GM23338 (cell line): ENCODE measurements at regions not wholly inside any gene's neighbourhood (a gene's known extent, or its start where the extent isn't known, plus 50 kb on each side); places are given as distances from the start of the nearest gene placed in this dataset.

Source experiments
- ATAC-seq: fragments of 200-7000 bp; cut with Tn5 transposase; 3 replicates; pipeline ENCODE4 v1.9.1; 2020
- DNase-seq: peaks from one replicate; pipeline ENCODE4 v3.0.0-alpha.2; 2015; ENCODE audit warnings: low spot score
- H2AFZ ChIP-seq: fragments of 200-600 bp; sonication (generic); 2 replicates; pipeline ENCODE4 v1.8.0; 2016; ENCODE audit warnings: antibody characterized with exemption, mild to moderate bottlenecking, moderate library complexity
- H3F3A ChIP-seq: fragments of 200-600 bp; sonication (generic); replicated peaks from 2 replicates; pipeline ENCODE4 v1.8.0; 2017; ENCODE audit warnings: antibody characterized with exemption, mixed run types, low read depth
- H3K27ac ChIP-seq: fragments of 200-600 bp; sonication (generic); 2 replicates; pipeline ENCODE4 v1.6.1; 2016; ENCODE audit warnings: low read depth
- H3K27me3 ChIP-seq: fragments of 200-600 bp; sonication (generic); 2 replicates; pipeline ENCODE4 v1.8.0; 2016; ENCODE audit warnings: mild to moderate bottlenecking, mixed run types, moderate library complexity; ENCODE audit not compliant: insufficient read depth
- H3K36me3 ChIP-seq: fragments of 200-600 bp; sonication (generic); 2 replicates; pipeline ENCODE4 v1.8.0; 2016; ENCODE audit warnings: mild to moderate bottlenecking; ENCODE audit not compliant: insufficient read depth
- H3K4me1 ChIP-seq: fragments of 200-600 bp; sonication (generic); 2 replicates; pipeline ENCODE4 v1.8.0; 2016; ENCODE audit warnings: mild to moderate bottlenecking, moderate library complexity; ENCODE audit not compliant: insufficient read depth
- H3K4me2 ChIP-seq: fragments of 200-600 bp; sonication (generic); 2 replicates; pipeline ENCODE4 v1.7.1; 2017; ENCODE audit warnings: mixed run types
- H3K4me3 ChIP-seq: fragments of 200-600 bp; sonication (generic); 2 replicates; pipeline ENCODE4 v1.6.1; 2016; ENCODE audit warnings: mixed run types
- H3K79me2 ChIP-seq: fragments of 200-600 bp; sonication (generic); replicated peaks from 2 replicates; pipeline ENCODE4 v1.8.0; 2017; ENCODE audit warnings: mild to moderate bottlenecking; ENCODE audit not compliant: insufficient read depth
- H3K9me2 ChIP-seq: fragments of 200-600 bp; sonication (generic); 2 replicates; pipeline ENCODE4 v1.8.0; 2017; ENCODE audit not compliant: insufficient read depth
- H4K20me1 ChIP-seq: fragments of 200-600 bp; sonication (generic); replicated peaks from 2 replicates; pipeline ENCODE4 v1.8.0; 2017; ENCODE audit warnings: mild to moderate bottlenecking; ENCODE audit not compliant: insufficient read depth
- H3K27ac Mint-ChIP-seq: 2 replicates; pipeline ENCODE4 v1.8.0; 2020; ENCODE audit warnings: inconsistent platforms, mild to moderate bottlenecking, moderate library complexity, mixed read lengths
- H3K27me3 Mint-ChIP-seq: 3 replicates; pipeline ENCODE4 v1.8.0; 2022; ENCODE audit warnings: low read depth, mild to moderate bottlenecking, moderate library complexity, mixed read lengths, inconsistent platforms; ENCODE audit not compliant: insufficient read depth, poor library complexity
- H3K36me3 Mint-ChIP-seq: 3 replicates; pipeline ENCODE4 v1.8.0; 2021; ENCODE audit warnings: low read depth, mild to moderate bottlenecking, inconsistent platforms, moderate library complexity, mixed read lengths
- H3K4me1 Mint-ChIP-seq: 3 replicates; pipeline ENCODE4 v1.8.0; 2020; ENCODE audit warnings: mild to moderate bottlenecking, inconsistent platforms, mixed read lengths
- H3K4me3 Mint-ChIP-seq: 3 replicates; pipeline ENCODE4 v1.8.0; 2021; ENCODE audit warnings: moderate library complexity, mild to moderate bottlenecking, inconsistent platforms, mixed read lengths
- H3K9me3 Mint-ChIP-seq: 3 replicates; pipeline ENCODE4 v1.8.0; 2020; ENCODE audit warnings: moderate library complexity, mild to moderate bottlenecking, inconsistent platforms, mixed read lengths
- CREB1 ChIP-seq: fragments of 250-450 bp; sonication (Bioruptor Pico); IDR thresholded peaks from 2 replicates; pipeline ENCODE4 v1.5.0; 2020; ENCODE audit warnings: low read depth, mild to moderate bottlenecking, moderate library complexity
- CTCF ChIP-seq, 2 experiments: fragments of 200-600 bp in 1 of 2; sonication (generic) in 1 of 2; conservative IDR thresholded peaks; 2 replicates each; pipeline versions ENCODE4 v1.5.1 to v1.6.1; 2016 to 2017; ENCODE audit warnings: antibody characterized with exemption in 2 of 2, low read depth in 2 of 2, mild to moderate bottlenecking in 2 of 2, moderate library complexity in 1 of 2
- EZH2 ChIP-seq: fragments of 200-600 bp; sonication (generic); IDR thresholded peaks from one replicate; pipeline ENCODE4 v1.8.0; 2017; ENCODE audit warnings: antibody characterized with exemption, mild to moderate bottlenecking, low read depth; ENCODE audit not compliant: unreplicated experiment
- EZH2phosphoT487 ChIP-seq: fragments of 200-600 bp; sonication (generic); IDR thresholded peaks from one replicate; pipeline ENCODE4 v1.8.1; 2018; ENCODE audit warnings: antibody characterized with exemption; ENCODE audit not compliant: unreplicated experiment
- JUNB ChIP-seq: IDR thresholded peaks from one replicate; pipeline ENCODE4 v1.6.1; 2016; ENCODE audit warnings: antibody characterized with exemption; ENCODE audit not compliant: unreplicated experiment
- NANOG ChIP-seq: IDR thresholded peaks from 2 replicates; pipeline ENCODE4 v1.6.1; 2016; ENCODE audit warnings: antibody characterized with exemption, borderline replicate concordance
- POLR2AphosphoS5 ChIP-seq: IDR thresholded peaks from 2 replicates; pipeline ENCODE4 v1.6.1; 2016; ENCODE audit warnings: antibody characterized with exemption, low read depth
- STAT1 ChIP-seq: IDR thresholded peaks from one replicate; pipeline ENCODE4 v1.6.1; 2016; ENCODE audit warnings: antibody characterized with exemption; ENCODE audit not compliant: unreplicated experiment
- ZNF114 ChIP-seq: fragments of 250-450 bp; sonication (Bioruptor Pico); IDR thresholded peaks from 2 replicates; pipeline ENCODE4 v1.5.0; 2020; ENCODE audit warnings: mild to moderate bottlenecking, moderate library complexity
- ZNF331 ChIP-seq: fragments of 250-450 bp; sonication (Bioruptor Pico); IDR thresholded peaks from 2 replicates; pipeline ENCODE4 v1.5.0; 2020; ENCODE audit warnings: low read depth, mild to moderate bottlenecking, moderate library complexity
- TF ChIP-seq, protein P1 (sequence below): fragments of 250-450 bp; sonication (Bioruptor Pico); IDR thresholded peaks from 2 replicates; pipeline ENCODE4 v1.5.0; 2020; ENCODE audit warnings: mild to moderate bottlenecking, moderate library complexity
- TF ChIP-seq, protein P2 (sequence below): IDR thresholded peaks from 2 replicates; pipeline ENCODE4 v1.6.1; 2016; ENCODE audit warnings: antibody characterized with exemption

GRCh38 chr17:54307351-54307750 lies 484.6 kb downstream of the KIF2B start:
- H3K4me1 ChIP-seq: no peaks in the 10 kb centered on the region
- no peaks in the 10 kb centered on the region for H4K20me1 ChIP-seq
- no peaks in the 10 kb centered on the region for H3K4me1 Mint-ChIP-seq
- no peak for ATAC-seq
- H3K36me3 ChIP-seq: no peaks in the 10 kb centered on the region
- H3K27ac ChIP-seq: no peak overlapping the region
- no peak overlapping the region for H3K27ac Mint-ChIP-seq
- H3K4me3 Mint-ChIP-seq: no peak overlapping the region
- no peaks in the 10 kb centered on the region for H3K27me3 Mint-ChIP-seq
- H3K9me2 ChIP-seq: no peaks in the 10 kb centered on the region
- DNase-seq: no peak
- no peaks in the 10 kb centered on the region for H3K36me3 Mint-ChIP-seq
- H3K79me2 ChIP-seq: no peaks in the 10 kb centered on the region
- no peaks in the 10 kb centered on the region for H3K9me3 Mint-ChIP-seq
- H3F3A ChIP-seq: no peaks in the 10 kb centered on the region
- no peaks in the 10 kb centered on the region for H3K27me3 ChIP-seq
- no peak for TF ChIP-seq CREB1
- no peak for TF ChIP-seq ZNF114 (CRISPR knock-in tag)
- H3K4me3 ChIP-seq: no peak overlapping the region
- no peak overlapping the region for H3K4me2 ChIP-seq
- H2AFZ ChIP-seq: no peak overlapping the region

DNA sequence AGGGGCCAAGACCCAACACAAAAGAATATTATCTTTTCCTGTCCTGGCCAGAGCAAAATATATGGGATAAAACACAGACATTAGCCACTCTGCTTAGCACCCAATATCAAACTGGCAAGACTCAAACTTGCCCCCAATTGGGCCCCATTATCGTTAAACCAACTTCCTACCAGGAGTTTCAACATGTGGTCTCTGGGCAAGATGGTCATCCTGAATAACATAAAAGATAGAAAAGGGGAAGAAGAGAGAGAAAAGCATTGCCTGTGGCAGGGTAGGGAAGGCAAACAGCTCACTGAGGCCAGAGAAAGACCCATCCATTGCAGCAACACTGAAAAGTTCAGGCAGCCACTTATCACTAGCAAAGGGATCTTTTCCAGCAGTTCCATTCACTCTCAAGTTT lies 502.1 kb downstream of the KIF2B start:
- Histone ChIP-seq H2AFZ (no peak overlapping the region), H3F3A (no peaks in the 10 kb centered on the region), H3K4me2 (no peak overlapping the region), H3K27ac (no peak overlapping the region), H3K9me2 (peaks cover 8% of the 10 kb centered on the region), H3K4me1 (peaks cover 6% of the 10 kb centered on the region; the same call in 1 of the 2 replicates), H3K36me3 (peaks cover 16% of the 10 kb centered on the region), H4K20me1 (no peaks in the 10 kb centered on the region), H3K27me3 (no peaks in the 10 kb centered on the region), H3K4me3 (no peak overlapping the region), H3K79me2 (peaks cover 16% of the 10 kb centered on the region; the same call in 1 of the 2 replicates)
- no peak overlapping the region for H3K4me3 Mint-ChIP-seq
- H3K36me3 Mint-ChIP-seq: peaks cover 56% of the 10 kb centered on the region
- ATAC-seq (no peak), DNase-seq (no peak)
- no peaks in the 10 kb centered on the region for H3K4me1 Mint-ChIP-seq
- no peaks in the 10 kb centered on the region for H3K27me3 Mint-ChIP-seq
- no peak overlapping the region for H3K27ac Mint-ChIP-seq
- peaks cover 47% of the 10 kb centered on the region for H3K9me3 Mint-ChIP-seq
- TF ChIP-seq, protein P1, sequence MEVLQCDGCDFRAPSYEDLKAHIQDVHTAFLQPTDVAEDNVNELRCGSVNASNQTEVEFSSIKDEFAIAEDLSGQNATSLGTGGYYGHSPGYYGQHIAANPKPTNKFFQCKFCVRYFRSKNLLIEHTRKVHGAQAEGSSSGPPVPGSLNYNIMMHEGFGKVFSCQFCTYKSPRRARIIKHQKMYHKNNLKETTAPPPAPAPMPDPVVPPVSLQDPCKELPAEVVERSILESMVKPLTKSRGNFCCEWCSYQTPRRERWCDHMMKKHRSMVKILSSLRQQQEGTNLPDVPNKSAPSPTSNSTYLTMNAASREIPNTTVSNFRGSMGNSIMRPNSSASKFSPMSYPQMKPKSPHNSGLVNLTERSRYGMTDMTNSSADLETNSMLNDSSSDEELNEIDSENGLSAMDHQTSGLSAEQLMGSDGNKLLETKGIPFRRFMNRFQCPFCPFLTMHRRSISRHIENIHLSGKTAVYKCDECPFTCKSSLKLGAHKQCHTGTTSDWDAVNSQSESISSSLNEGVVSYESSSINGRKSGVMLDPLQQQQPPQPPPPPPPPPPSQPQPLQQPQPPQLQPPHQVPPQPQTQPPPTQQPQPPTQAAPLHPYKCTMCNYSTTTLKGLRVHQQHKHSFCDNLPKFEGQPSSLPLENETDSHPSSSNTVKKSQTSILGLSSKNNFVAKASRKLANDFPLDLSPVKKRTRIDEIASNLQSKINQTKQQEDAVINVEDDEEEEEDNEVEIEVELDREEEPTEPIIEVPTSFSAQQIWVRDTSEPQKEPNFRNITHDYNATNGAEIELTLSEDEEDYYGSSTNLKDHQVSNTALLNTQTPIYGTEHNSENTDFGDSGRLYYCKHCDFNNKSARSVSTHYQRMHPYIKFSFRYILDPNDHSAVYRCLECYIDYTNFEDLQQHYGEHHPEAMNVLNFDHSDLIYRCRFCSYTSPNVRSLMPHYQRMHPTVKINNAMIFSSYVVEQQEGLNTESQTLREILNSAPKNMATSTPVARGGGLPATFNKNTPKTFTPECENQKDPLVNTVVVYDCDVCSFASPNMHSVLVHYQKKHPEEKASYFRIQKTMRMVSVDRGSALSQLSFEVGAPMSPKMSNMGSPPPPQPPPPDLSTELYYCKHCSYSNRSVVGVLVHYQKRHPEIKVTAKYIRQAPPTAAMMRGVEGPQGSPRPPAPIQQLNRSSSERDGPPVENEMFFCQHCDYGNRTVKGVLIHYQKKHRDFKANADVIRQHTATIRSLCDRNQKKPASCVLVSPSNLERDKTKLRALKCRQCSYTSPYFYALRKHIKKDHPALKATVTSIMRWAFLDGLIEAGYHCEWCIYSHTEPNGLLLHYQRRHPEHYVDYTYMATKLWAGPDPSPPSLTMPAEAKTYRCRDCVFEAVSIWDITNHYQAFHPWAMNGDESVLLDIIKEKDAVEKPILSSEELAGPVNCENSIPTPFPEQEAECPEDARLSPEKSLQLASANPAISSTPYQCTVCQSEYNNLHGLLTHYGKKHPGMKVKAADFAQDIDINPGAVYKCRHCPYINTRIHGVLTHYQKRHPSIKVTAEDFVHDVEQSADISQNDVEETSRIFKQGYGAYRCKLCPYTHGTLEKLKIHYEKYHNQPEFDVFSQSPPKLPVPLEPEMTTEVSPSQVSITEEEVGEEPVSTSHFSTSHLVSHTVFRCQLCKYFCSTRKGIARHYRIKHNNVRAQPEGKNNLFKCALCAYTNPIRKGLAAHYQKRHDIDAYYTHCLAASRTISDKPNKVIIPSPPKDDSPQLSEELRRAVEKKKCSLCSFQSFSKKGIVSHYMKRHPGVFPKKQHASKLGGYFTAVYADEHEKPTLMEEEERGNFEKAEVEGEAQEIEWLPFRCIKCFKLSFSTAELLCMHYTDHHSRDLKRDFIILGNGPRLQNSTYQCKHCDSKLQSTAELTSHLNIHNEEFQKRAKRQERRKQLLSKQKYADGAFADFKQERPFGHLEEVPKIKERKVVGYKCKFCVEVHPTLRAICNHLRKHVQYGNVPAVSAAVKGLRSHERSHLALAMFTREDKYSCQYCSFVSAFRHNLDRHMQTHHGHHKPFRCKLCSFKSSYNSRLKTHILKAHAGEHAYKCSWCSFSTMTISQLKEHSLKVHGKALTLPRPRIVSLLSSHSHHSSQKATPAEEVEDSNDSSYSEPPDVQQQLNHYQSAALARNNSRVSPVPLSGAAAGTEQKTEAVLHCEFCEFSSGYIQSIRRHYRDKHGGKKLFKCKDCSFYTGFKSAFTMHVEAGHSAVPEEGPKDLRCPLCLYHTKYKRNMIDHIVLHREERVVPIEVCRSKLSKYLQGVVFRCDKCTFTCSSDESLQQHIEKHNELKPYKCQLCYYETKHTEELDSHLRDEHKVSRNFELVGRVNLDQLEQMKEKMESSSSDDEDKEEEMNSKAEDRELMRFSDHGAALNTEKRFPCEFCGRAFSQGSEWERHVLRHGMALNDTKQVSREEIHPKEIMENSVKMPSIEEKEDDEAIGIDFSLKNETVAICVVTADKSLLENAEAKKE (CRISPR knock-in tag): no peak
- TF ChIP-seq EZH2 (no peak), JUNB (no peak), CTCF (conservative IDR thresholded peaks at IDR 0.05; ENCODE audit: low read depth in 2 of 2) (no peak), NANOG (no peak), STAT1 (no peak), POLR2AphosphoS5 (no peak), CREB1 (no peak), ZNF331 (no peak), EZH2phosphoT487 (no peak)
- TF ChIP-seq, protein P2, sequence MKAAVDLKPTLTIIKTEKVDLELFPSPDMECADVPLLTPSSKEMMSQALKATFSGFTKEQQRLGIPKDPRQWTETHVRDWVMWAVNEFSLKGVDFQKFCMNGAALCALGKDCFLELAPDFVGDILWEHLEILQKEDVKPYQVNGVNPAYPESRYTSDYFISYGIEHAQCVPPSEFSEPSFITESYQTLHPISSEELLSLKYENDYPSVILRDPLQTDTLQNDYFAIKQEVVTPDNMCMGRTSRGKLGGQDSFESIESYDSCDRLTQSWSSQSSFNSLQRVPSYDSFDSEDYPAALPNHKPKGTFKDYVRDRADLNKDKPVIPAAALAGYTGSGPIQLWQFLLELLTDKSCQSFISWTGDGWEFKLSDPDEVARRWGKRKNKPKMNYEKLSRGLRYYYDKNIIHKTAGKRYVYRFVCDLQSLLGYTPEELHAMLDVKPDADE: no peak
